Breast epithelium (tissue), 4 donors: ENCODE measurements at regions not wholly inside any gene's neighbourhood (a gene's known extent, or its start where the extent isn't known, plus 50 kb on each side); places are given as distances from the start of the nearest gene placed in this dataset.

Source experiments
- DNase-seq, 2 donors: peaks; one replicate each; pipeline ENCODE4 v3.0.0-alpha.2; 2019; ENCODE audit warnings: low spot score in 2 of 2
- H3K27ac ChIP-seq, 2 donors: fragments of 200-600 bp; sonication (generic) in 1 of 2; one replicate each; pipeline ENCODE4 v1.5.1; 2016 to 2019; ENCODE audit warnings: mild to moderate bottlenecking in 1 of 2
- H3K27me3 ChIP-seq, 2 donors: fragments of 200-600 bp; sonication (generic) in 1 of 2; one replicate each; pipeline versions ENCODE4 v1.5.1 to v1.6.0; 2017 to 2019; ENCODE audit warnings: control low read depth in 1 of 2, mild to moderate bottlenecking in 1 of 2
- H3K36me3 ChIP-seq: fragments of 200-600 bp; one replicate; pipeline ENCODE4 v1.5.1; 2019
- H3K4me1 ChIP-seq, 2 donors: fragments of 200-600 bp; sonication (generic); one replicate each; pipeline ENCODE4 v1.5.1; 2016 to 2019; ENCODE audit warnings: control low read depth in 1 of 2
- H3K4me3 ChIP-seq, 3 donors: fragments of 200-600 bp; sonication (generic); 1 replicate in 2 of 3; 2 replicates in 1 of 3; pipeline ENCODE4 v1.5.1; 2016 to 2019; ENCODE audit warnings: mild to moderate bottlenecking in 3 of 3, moderate library complexity in 2 of 3
- H3K9me3 ChIP-seq, 2 donors: fragments of 200-600 bp; sonication (generic) in 1 of 2; one replicate each; pipeline ENCODE4 v1.5.1; 2016 to 2019; ENCODE audit warnings: control low read depth in 1 of 2
- POLR2A ChIP-seq: fragments of 450-650 bp; IDR thresholded peaks from one replicate; pipeline ENCODE4 v1.6.1; 2016; ENCODE audit warnings: antibody characterized with exemption, mild to moderate bottlenecking, moderate library complexity
- POLR2AphosphoS5 ChIP-seq, 3 donors: sonication (generic); formaldehyde crosslinking; IDR thresholded peaks; one replicate each; pipeline ENCODE4 v1.6.1; 2017; ENCODE audit warnings: antibody characterized with exemption in 3 of 3
- intact Hi-C: fragments of 100-400 bp; cut with DNase I; formaldehyde crosslinking; loops from one replicate; pipeline ENCODE4 v1.15.1; 2023; ENCODE audit warnings: low total_unique reads
- TF ChIP-seq, protein P1 (sequence below), 3 donors: fragments of 450-650 bp; IDR thresholded peaks; one replicate each; pipeline ENCODE4 v1.5.1; 2016 to 2017; ENCODE audit warnings: antibody characterized with exemption in 3 of 3, mild to moderate bottlenecking in 3 of 3, moderate library complexity in 3 of 3

DNA sequence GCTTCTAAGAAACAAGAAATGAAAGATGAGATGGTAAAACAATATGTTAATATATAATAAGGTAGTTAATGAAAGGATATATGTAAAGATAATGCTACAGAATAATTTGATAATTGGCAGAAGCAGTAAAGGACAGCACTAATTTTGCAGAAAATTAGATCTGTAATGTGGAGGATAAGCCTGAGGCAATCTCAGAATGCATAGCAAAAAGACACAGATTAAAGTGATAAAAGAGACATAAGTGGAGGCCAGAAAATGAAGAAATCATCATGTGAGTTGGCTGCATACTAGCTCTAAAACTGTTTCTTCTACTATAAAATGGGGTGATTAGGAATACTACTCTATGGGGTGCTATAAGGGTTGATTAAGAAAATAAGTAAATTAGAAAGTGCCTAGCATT, 225.9 kb downstream of the SEC61B start:
- H3K9me3 ChIP-seq = no peaks in the 10 kb centered on the region
- intact Hi-C loops = no loop called here
- no peaks in the 10 kb centered on the region for H3K36me3 ChIP-seq
- no peaks in the 10 kb centered on the region for H3K4me1 ChIP-seq
- H3K27me3 ChIP-seq = no peaks in the 10 kb centered on the region
- H3K27ac ChIP-seq = no peak overlapping the region
- no peak for DNase-seq
- no peak overlapping the region for H3K4me3 ChIP-seq
- no peak for TF ChIP-seq POLR2AphosphoS5 (IDR thresholded peaks at IDR 0.05)
- TF ChIP-seq POLR2A = no peak
- TF ChIP-seq, protein P1, sequence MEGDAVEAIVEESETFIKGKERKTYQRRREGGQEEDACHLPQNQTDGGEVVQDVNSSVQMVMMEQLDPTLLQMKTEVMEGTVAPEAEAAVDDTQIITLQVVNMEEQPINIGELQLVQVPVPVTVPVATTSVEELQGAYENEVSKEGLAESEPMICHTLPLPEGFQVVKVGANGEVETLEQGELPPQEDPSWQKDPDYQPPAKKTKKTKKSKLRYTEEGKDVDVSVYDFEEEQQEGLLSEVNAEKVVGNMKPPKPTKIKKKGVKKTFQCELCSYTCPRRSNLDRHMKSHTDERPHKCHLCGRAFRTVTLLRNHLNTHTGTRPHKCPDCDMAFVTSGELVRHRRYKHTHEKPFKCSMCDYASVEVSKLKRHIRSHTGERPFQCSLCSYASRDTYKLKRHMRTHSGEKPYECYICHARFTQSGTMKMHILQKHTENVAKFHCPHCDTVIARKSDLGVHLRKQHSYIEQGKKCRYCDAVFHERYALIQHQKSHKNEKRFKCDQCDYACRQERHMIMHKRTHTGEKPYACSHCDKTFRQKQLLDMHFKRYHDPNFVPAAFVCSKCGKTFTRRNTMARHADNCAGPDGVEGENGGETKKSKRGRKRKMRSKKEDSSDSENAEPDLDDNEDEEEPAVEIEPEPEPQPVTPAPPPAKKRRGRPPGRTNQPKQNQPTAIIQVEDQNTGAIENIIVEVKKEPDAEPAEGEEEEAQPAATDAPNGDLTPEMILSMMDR (IDR thresholded peaks at IDR 0.05) = no peak

DNA sequence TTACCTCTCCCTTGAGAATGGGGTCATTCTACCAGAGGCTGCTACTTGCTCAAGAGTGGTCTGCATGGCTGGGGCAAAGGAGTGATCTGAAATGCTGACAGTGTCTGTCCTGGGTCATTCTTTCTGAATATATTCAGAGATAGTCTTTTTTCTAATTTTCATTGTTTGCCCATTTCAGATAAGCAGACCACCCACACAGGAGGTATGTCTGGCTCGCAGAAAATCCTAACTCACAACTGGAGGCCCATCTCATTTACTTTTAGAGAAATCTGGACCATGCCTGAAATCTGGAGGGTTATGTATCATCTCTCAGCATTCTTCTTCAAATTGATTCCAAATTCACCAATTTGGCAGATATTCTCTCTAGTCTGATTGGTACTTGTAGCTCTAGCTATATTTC, 227.6 kb downstream of the SEC61B start:
- H3K4me1 ChIP-seq = no peaks in the 10 kb centered on the region
- no peak overlapping the region for H3K27ac ChIP-seq
- intact Hi-C loops = loop anchor here (10.0 kb wide), 1 partner anchor 45 kb away; no protein-coding TSS in a partner anchor
- no peaks in the 10 kb centered on the region for H3K27me3 ChIP-seq
- no peak for TF ChIP-seq POLR2A
- TF ChIP-seq POLR2AphosphoS5 (IDR thresholded peaks at IDR 0.05) = no peak
- TF ChIP-seq, protein P1 (IDR thresholded peaks at IDR 0.05) = no peak
- H3K4me3 ChIP-seq = no peak overlapping the region
- no peaks in the 10 kb centered on the region for H3K9me3 ChIP-seq
- H3K36me3 ChIP-seq = no peaks in the 10 kb centered on the region
- DNase-seq = no peak

DNA sequence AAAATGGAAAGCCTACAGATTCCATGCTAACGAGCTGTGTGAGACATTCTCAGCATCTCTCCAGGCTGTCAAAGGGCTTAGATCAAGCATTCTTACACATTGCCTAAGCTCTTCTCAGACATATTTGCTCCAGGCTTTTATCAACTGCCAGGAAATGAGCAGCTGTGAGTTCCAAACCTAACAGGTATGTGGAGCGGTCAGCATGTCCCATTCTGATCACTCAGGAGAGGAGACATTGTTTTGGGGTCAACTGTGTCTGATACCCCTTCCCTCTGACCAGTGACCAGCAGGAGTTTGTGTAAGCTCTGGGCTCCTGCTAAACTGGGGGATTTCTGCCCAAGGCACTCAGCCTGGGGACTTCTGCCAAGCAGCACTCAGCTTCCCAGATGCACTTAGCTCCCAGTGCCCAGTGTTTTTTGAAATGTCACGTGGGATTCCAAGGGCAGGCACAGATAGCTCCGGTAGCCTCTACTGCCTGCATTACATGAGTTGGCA, 229.1 kb downstream of the SEC61B start:
- TF ChIP-seq POLR2AphosphoS5 (IDR thresholded peaks at IDR 0.05) (no peak), POLR2A (no peak)
- TF ChIP-seq, protein P1 (IDR thresholded peaks at IDR 0.05) = no peak
- H3K27me3 ChIP-seq = no peaks in the 10 kb centered on the region
- no peaks in the 10 kb centered on the region for H3K36me3 ChIP-seq
- DNase-seq = no peak
- H3K9me3 ChIP-seq = no peaks in the 10 kb centered on the region
- H3K4me1 ChIP-seq = no peaks in the 10 kb centered on the region
- H3K27ac ChIP-seq = no peak overlapping the region
- intact Hi-C loops = loop anchor here (10.0 kb wide), 1 partner anchor 46 kb away; no protein-coding TSS in a partner anchor
- no peak overlapping the region for H3K4me3 ChIP-seq

DNA sequence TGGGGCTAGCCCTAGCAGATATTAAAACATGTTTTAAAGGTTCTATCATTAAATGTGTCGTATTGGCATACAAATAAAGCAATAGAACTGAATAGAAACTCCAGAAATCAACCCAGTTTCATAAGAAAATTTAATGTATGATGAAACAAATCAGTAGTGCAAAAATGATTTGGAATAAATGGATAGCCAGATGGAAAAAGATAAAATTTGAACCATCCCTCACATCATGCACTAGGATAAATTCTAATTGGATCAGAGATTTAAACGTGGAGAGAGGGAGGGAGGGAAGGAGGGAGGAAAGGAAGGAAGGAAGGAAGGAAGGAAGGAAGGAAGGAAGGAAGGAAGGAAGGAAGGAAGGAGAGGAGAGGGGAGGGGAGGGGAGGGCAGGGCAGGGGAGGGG, 235.3 kb downstream of the SEC61B start:
- Histone ChIP-seq H3K9me3 (no peaks in the 10 kb centered on the region), H3K36me3 (no peaks in the 10 kb centered on the region), H3K27ac (no peak overlapping the region), H3K4me1 (no peaks in the 10 kb centered on the region), H3K4me3 (no peak overlapping the region), H3K27me3 (no peaks in the 10 kb centered on the region)
- intact Hi-C loops = loop anchor here (10.0 kb wide), 1 partner anchor 53 kb away; no protein-coding TSS in a partner anchor
- no peak for DNase-seq
- TF ChIP-seq POLR2AphosphoS5 (IDR thresholded peaks at IDR 0.05) (no peak), POLR2A (no peak)
- TF ChIP-seq, protein P1 (IDR thresholded peaks at IDR 0.05) = no peak

DNA sequence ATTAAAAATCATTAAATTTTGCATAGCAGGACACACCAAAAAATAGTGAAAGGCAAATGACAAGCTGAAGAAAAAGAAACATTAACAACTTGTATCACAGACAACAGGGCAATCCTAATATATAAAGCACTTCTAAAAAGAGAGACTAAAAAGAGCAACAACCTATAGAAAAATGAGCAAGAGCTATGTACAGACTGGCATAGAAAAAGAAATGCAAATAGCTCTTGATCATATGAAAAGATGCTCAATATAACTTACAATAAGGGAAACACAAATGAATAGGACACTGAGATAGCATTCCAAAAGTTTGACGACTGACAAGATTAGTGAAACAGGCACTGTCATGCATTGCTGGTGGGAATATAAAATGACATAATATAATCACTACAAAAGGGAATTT, 235.9 kb downstream of the SEC61B start:
- TF ChIP-seq, protein P1 (IDR thresholded peaks at IDR 0.05) = no peak
- no peak for TF ChIP-seq POLR2AphosphoS5 (IDR thresholded peaks at IDR 0.05)
- TF ChIP-seq POLR2A = no peak
- Histone ChIP-seq H3K36me3 (no peaks in the 10 kb centered on the region), H3K27ac (no peak overlapping the region), H3K4me3 (no peak overlapping the region), H3K9me3 (no peaks in the 10 kb centered on the region), H3K4me1 (no peaks in the 10 kb centered on the region), H3K27me3 (no peaks in the 10 kb centered on the region)
- no peak for DNase-seq
- intact Hi-C loops = loop anchor here (10.0 kb wide), 1 partner anchor 53 kb away; no protein-coding TSS in a partner anchor
